Activated B cell treated with CpG ODN at 0.5 μM for 24 hours (primary cell): ENCODE measurements at regions not wholly inside any gene's neighbourhood (a gene's known extent, or its start where the extent isn't known, plus 50 kb on each side); places are given as distances from the start of the nearest gene placed in this dataset.
"Not testable (repeated sequence)": the region's sequence is repeated elsewhere in the genome, so short reads cannot be mapped to it uniquely, and the experiment has no call there.

ENCODE experiments used
- ATAC-seq: fragments of 200-7000 bp; cut with Tn5 transposase; one replicate; pipeline ENCODE4 v1.10.0; 2021; ENCODE audit warnings: low read depth, mild to moderate bottlenecking, moderate library complexity
- CTCF ChIA-PET: fragments of 350-600 bp; sonication (Branson Sonifier 250); formaldehyde crosslinking; loops from one replicate; lab custom pipeline; 2021; ENCODE audit warnings: antibody characterized with exemption; lab: Charles Lee
- POLR2A ChIA-PET: fragments of 350-600 bp; sonication (Branson Sonifier 250); formaldehyde crosslinking; loops from one replicate; lab custom pipeline; 2021; ENCODE audit warnings: antibody characterized with exemption; lab: Charles Lee
- DNase-seq: peaks from one replicate; pipeline ENCODE4 v3.0.0; 2022
- H3K27ac Mint-ChIP-seq: one replicate; pipeline ENCODE4 v1.8.0; 2020; ENCODE audit warnings: mixed read lengths
- H3K27me3 Mint-ChIP-seq: one replicate; pipeline ENCODE4 v1.8.0; 2021; ENCODE audit warnings: mixed read lengths
- H3K36me3 Mint-ChIP-seq: one replicate; pipeline ENCODE4 v1.8.0; 2021; ENCODE audit warnings: low read depth, mixed read lengths
- H3K4me1 Mint-ChIP-seq: one replicate; pipeline ENCODE4 v1.8.0; 2021; ENCODE audit warnings: mixed read lengths
- H3K4me3 Mint-ChIP-seq: one replicate; pipeline ENCODE4 v1.8.0; 2020; ENCODE audit warnings: mild to moderate bottlenecking, mixed read lengths
- H3K9me3 Mint-ChIP-seq: one replicate; pipeline ENCODE4 v1.8.0; 2020; ENCODE audit warnings: mixed read lengths
- intact Hi-C: fragments of 100-400 bp; cut with micrococcal nuclease; formaldehyde crosslinking; loops from one replicate; pipeline ENCODE4 v1.15.1; 2024
- TF ChIP-seq, protein P1 (sequence below): fragments of 200-600 bp; IDR thresholded peaks from one replicate; pipeline ENCODE4 v1.8.0; 2022; ENCODE audit warnings: antibody characterized with exemption, mild to moderate bottlenecking

DNA sequence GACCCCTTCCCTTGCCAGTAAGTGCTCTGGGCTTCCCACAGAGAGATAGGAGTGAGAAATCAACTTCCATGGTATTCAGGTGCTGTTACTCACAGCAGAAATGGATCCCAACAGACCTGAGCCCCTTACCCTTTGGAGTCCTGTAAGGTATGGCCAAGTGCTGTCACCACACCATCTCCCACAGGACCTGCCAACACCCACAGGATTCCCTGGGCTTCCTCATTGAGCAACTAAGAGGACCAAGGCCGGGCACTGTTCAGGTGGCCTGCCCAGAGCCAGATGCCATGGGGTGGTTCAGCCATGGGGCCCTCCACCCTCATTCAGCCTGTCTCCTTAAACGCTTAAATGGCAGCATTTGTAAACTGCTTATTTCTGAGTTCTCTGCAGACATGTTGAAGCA, 166.2 kb downstream of the TRIM43 start:
- CTCF ChIA-PET: no interaction called here
- H3K36me3 Mint-ChIP-seq: no peaks in the 10 kb centered on the region
- H3K4me3 Mint-ChIP-seq: no peak overlapping the region
- H3K27ac Mint-ChIP-seq: no peak overlapping the region
- no peaks in the 10 kb centered on the region for H3K27me3 Mint-ChIP-seq
- H3K4me1 Mint-ChIP-seq: no peaks in the 10 kb centered on the region
- intact Hi-C loops: no loop called here
- H3K9me3 Mint-ChIP-seq: no peaks in the 10 kb centered on the region
- TF ChIP-seq, protein P1, sequence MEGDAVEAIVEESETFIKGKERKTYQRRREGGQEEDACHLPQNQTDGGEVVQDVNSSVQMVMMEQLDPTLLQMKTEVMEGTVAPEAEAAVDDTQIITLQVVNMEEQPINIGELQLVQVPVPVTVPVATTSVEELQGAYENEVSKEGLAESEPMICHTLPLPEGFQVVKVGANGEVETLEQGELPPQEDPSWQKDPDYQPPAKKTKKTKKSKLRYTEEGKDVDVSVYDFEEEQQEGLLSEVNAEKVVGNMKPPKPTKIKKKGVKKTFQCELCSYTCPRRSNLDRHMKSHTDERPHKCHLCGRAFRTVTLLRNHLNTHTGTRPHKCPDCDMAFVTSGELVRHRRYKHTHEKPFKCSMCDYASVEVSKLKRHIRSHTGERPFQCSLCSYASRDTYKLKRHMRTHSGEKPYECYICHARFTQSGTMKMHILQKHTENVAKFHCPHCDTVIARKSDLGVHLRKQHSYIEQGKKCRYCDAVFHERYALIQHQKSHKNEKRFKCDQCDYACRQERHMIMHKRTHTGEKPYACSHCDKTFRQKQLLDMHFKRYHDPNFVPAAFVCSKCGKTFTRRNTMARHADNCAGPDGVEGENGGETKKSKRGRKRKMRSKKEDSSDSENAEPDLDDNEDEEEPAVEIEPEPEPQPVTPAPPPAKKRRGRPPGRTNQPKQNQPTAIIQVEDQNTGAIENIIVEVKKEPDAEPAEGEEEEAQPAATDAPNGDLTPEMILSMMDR: no peak
- no peak for ATAC-seq
- DNase-seq: no peak
- POLR2A ChIA-PET: no interaction called here

DNA sequence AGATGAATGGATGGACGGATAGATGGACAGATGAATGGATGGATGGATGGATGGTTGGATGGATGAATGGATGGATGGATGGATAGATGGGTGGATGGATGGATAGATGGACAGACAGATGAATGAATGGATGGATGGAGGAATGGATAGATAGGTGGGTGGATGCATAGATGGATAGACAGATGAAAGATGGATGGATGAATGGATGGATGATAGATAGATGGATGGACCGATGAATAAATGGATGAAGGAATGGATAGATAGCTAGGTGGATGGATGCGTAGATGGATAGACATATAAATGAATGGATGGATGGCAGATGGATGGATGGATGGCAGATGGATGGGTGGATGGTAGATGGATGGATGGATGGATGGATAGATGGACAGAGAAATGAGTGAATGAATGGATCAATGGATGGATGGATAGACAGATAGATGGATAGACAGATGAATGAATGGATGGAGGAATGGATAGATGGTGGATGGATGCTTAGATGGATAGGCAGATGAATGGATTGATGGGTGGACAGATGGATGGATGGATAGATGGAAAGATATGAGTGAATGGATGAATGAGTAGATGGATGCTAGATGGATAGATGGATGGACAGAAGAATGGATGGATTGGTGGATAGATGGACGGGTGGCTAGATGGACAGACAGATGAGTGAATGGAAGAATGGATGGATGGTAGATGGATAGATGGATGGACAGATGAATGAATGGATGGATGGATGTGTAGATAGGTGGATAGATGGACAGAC, 167.9 kb downstream of the TRIM43 start:
- TF ChIP-seq, protein P1: no peak
- DNase-seq: no peak
- Mint-ChIP-seq H3K4me1 (no peaks in the 10 kb centered on the region), H3K27me3 (no peaks in the 10 kb centered on the region), H3K36me3 (no peaks in the 10 kb centered on the region), H3K27ac (no peak overlapping the region), H3K4me3 (no peak overlapping the region), H3K9me3 (no peaks in the 10 kb centered on the region)
- no peak for ATAC-seq
- intact Hi-C loops: no loop called here
- CTCF ChIA-PET: no interaction called here
- POLR2A ChIA-PET: no interaction called here

DNA sequence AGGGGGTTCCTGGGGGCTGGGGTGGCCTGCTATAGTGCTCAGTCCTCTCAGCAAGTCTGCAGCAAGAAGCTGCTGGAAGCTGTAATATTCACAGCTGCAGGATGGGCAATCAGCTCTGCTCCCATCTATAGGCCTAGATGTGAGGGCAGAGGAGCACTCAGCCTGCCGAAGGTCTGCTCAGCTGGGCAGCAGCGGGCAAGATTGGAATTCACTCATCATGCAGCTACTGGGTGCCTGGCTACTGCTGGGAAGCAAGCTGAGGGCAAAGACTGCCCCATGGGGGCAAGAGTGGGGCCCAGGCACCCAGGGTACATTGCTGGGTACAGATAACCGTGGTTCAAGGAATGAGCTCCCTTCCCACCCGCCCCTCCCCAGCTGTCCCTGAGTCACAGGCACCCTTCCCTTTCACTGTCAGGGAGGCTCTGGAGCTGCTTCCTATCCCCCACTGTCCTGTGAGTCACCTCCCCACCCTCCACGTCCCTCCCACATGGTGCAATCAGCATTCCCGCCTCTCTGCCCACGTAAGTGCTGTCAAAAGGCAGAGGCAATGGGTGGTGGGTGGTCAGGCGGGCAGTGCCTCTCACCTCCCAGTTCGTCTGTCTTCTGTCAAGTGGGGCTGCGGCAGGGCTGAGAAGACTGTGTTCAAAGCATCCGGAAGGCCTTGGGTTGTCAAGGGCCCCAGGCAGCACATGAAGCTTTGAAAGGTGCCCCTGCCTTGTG, 169.2 kb downstream of the TRIM43 start:
- TF ChIP-seq, protein P1: no peak
- Mint-ChIP-seq H3K36me3 (no peaks in the 10 kb centered on the region), H3K27me3 (no peaks in the 10 kb centered on the region), H3K4me1 (no peaks in the 10 kb centered on the region), H3K4me3 (no peak overlapping the region), H3K27ac (no peak overlapping the region), H3K9me3 (no peaks in the 10 kb centered on the region)
- intact Hi-C loops: no loop called here
- DNase-seq (no peak), ATAC-seq (no peak)
- ChIA-PET POLR2A (no interaction called here), CTCF (no interaction called here)

DNA sequence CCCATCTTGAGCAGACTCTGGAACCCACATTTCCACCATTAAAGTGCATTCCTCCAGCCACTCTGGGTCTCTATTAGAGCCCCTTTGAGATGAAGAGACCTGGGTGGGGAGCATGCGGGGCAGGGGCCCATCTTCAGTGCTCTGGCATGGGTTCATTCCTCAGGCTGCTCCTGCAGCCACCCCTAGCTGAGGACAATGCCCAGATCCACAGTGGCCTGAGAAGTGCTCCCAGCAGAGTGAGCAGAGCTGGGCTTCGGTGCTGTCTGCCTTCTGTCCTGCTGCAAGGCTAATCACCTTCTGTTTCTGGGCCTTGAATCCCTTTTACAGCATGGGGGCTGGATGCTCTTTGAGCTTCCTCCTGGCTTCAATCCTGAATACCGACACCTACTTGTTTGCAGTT, 169.8 kb downstream of the TRIM43 start:
- DNase-seq (no peak), ATAC-seq (no peak)
- H3K27ac Mint-ChIP-seq: no peak overlapping the region
- H3K4me3 Mint-ChIP-seq: no peak overlapping the region
- ChIA-PET CTCF (no interaction called here), POLR2A (no interaction called here)
- no peaks in the 10 kb centered on the region for H3K4me1 Mint-ChIP-seq
- H3K36me3 Mint-ChIP-seq: no peaks in the 10 kb centered on the region
- intact Hi-C loops: no loop called here
- H3K27me3 Mint-ChIP-seq: no peaks in the 10 kb centered on the region
- TF ChIP-seq, protein P1: no peak
- no peaks in the 10 kb centered on the region for H3K9me3 Mint-ChIP-seq

DNA sequence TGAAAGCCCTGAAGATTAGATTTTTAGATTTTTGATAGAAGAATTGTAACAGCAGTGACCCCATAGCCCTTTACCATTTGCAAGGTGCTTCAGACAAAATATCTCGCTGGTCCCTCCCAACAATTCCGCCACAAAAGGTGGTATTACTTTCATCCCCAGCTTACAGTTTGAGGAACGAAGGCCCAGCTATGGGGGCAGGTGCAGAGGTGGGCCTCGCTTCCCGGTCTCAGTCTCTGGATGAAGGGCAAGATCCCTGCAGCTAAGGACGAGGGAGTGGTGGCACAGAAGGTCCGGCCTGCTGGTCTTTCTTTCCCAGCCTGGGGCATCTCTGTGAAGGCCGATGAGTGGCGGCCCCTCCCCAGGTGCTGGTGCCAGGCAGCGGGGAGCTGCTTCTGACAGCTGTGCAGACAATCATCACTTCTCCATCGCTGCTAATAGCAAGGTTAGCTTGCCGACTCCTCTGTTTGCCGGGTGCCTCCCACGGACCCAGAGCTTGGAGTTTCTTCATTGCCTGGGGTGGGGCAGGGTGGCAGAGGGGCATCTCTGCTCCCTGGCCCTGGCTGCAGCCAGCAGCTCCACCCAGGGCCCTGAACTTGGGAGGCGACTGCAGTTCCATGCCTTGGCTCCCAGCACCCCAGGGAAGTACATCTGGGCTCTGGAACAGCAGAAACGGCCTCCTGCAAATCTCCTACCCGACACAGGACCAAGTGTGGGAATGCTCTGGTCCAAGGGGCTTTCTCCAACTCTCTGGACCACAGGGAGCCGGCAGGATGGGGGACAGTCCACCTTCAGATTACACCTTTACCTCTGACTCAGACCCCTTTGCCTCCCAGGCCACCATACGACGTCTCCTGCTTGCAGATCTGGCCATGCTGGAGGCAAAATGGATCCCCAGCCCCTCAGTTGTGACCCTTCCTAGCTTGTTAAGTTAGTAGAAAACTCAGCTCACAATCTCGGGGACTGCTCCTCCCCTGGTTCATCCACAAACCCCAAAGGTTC, 170.5 kb downstream of the TRIM43 start:
- H3K4me3 Mint-ChIP-seq, H3K27ac Mint-ChIP-seq, H3K4me1 Mint-ChIP-seq, H3K36me3 Mint-ChIP-seq, POLR2A ChIA-PET, intact Hi-C loops, CTCF ChIA-PET, H3K27me3 Mint-ChIP-seq, H3K9me3 Mint-ChIP-seq, DNase-seq, ATAC-seq: not testable (repeated sequence)

DNA sequence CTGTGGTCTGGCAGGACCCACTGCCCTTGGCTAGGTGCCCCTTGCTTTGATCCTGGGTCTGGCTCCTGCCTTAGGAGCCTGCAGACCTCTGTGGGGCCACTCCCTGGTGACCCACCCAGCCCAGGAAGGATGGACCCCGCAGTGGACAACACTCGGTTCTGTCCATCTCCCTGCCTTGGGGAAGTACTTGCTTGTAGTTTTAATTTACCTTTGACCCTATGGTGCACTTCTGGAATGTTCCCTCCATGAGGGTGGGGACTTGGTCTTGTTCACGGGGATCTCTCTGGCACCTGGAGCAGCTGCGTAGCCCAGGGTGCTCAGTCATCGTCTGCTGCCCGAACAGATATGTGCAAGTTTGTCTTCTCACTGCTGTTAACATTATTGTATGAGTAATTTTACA, 171.3 kb downstream of the TRIM43 start:
- H3K36me3 Mint-ChIP-seq, POLR2A ChIA-PET: not testable (repeated sequence)

DNA sequence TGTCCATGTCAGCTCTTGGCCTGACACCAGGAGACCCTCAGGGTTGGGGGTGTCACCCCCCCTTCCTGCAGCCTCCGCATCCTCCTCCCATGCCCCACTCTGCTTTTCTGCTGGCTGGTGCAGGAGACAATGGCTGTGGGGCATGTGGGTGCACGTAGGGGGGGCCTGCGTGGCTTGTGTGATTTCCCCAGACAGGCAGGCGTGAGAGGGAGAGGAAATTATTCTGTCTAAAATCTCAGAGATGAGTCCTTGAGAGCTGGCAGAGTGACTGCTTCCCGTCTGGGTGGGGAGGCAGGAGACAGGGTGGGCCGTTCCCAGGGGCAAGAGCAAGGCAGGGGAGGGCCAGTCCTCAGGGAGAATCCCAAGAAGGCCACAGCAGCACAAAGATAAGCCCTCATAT, 173.2 kb downstream of the TRIM43 start:
- H3K4me1 Mint-ChIP-seq, intact Hi-C loops, H3K36me3 Mint-ChIP-seq, POLR2A ChIA-PET, H3K4me3 Mint-ChIP-seq, H3K9me3 Mint-ChIP-seq, H3K27me3 Mint-ChIP-seq, DNase-seq, ATAC-seq, H3K27ac Mint-ChIP-seq, CTCF ChIA-PET: not testable (repeated sequence)

More for the DNA sequence above, 171.3 kb downstream of the TRIM43 start:
- H3K9me3 Mint-ChIP-seq, H3K4me3 Mint-ChIP-seq, H3K27me3 Mint-ChIP-seq, ATAC-seq, DNase-seq, H3K27ac Mint-ChIP-seq, H3K4me1 Mint-ChIP-seq, intact Hi-C loops, CTCF ChIA-PET: not testable (repeated sequence)
